MCF 10A (cell line): ENCODE measurements at regions not wholly inside any gene's neighbourhood (a gene's known extent, or its start where the extent isn't known, plus 50 kb on each side); places are given as distances from the start of the nearest gene placed in this dataset.

Experiments used
- BruUV-seq: library from RNA; stranded (reverse); fragments of 400-500 nt; replicated peaks from 2 replicates; lab custom pipeline; 2021; lab: Mats Ljungman, UMichigan
- CTCF ChIA-PET: fragments of 300-600 bp; sonication (Branson Sonifier 250); formaldehyde crosslinking; extraction: SDS; loops from one replicate; lab custom pipeline; 2021; ENCODE audit warnings: antibody characterized with exemption, inconsistent platforms; lab: Yijun Ruan, JAX
- POLR2A ChIA-PET: fragments of 300-600, 350-650 bp; sonication (Branson Sonifier 250); formaldehyde crosslinking; extraction: SDS; loops from one replicate; lab custom pipeline; 2020; ENCODE audit warnings: antibody characterized with exemption, inconsistent platforms; lab: Yijun Ruan, JAX
- DNase-seq: peaks from one replicate; pipeline ENCODE4 v3.0.0-alpha.2; 2018; ENCODE audit not compliant: unreplicated experiment
- H3K27ac Mint-ChIP-seq: one replicate; pipeline ENCODE4 v1.8.0; 2022; ENCODE audit warnings: mild to moderate bottlenecking, low read depth, mixed read lengths; ENCODE audit not compliant: unreplicated experiment
- H3K27me3 Mint-ChIP-seq: one replicate; pipeline ENCODE4 v1.8.0; 2022; ENCODE audit warnings: mixed read lengths; ENCODE audit not compliant: insufficient read depth, unreplicated experiment
- H3K36me3 Mint-ChIP-seq: one replicate; pipeline ENCODE4 v1.8.0; 2022; ENCODE audit warnings: mild to moderate bottlenecking, moderate library complexity, mixed read lengths; ENCODE audit not compliant: insufficient read depth, unreplicated experiment
- H3K4me1 Mint-ChIP-seq: one replicate; pipeline ENCODE4 v1.8.0; 2022; ENCODE audit warnings: mixed read lengths; ENCODE audit not compliant: insufficient read depth, unreplicated experiment
- H3K4me3 Mint-ChIP-seq: one replicate; pipeline ENCODE4 v1.8.0; 2022; ENCODE audit warnings: mild to moderate bottlenecking, moderate library complexity, mixed read lengths; ENCODE audit not compliant: unreplicated experiment
- H3K9me3 Mint-ChIP-seq: one replicate; pipeline ENCODE4 v1.8.0; 2022; ENCODE audit warnings: mixed read lengths; ENCODE audit not compliant: unreplicated experiment
- CTCF ChIP-seq: fragments of 200-600 bp; IDR thresholded peaks from one replicate; pipeline ENCODE4 v1.8.0; 2022; ENCODE audit warnings: antibody characterized with exemption, mild to moderate bottlenecking; ENCODE audit not compliant: unreplicated experiment
- intact Hi-C: fragments of 100-400 bp; cut with micrococcal nuclease; formaldehyde crosslinking; loops from 2 replicates; pipeline ENCODE4 v1.14.1; 2022

DNA sequence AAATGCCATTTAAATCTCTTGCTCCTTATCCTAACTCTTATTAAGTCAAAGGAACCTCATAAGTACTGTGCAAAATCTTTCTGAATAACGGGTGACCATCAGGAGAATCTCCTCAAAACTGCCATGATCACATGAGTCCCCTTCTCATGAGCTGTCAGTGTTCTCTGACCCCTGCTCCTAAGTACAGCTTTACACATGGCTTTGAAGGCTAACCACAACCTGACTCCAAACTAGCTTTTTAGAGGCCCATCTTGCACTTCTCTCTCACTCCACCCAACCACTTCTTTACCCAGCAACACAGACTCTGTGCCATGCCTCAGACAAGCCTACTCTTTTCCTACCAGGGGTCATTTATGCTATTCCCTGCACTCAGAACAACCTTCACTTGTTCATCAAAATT is 253.8 kb downstream of the GPD2 start:
- POLR2A ChIA-PET = no interaction called here
- no peak for DNase-seq

GRCh38 chr2:156691014-156691413 is 254.8 kb downstream of the GPD2 start:
- no peak for DNase-seq
- Mint-ChIP-seq H3K27ac (no peak overlapping the region), H3K4me1 (peaks cover 6% of the 10 kb centered on the region), H3K9me3 (no peaks in the 10 kb centered on the region), H3K27me3 (no peaks in the 10 kb centered on the region), H3K36me3 (peaks cover 4% of the 10 kb centered on the region), H3K4me3 (no peak overlapping the region)
- no peak for TF ChIP-seq CTCF
- ChIA-PET POLR2A (no interaction called here), CTCF (no interaction called here)
- BruUV-seq = no TSS peak
- intact Hi-C loops = no loop called here

More for the DNA sequence above, 253.8 kb downstream of the GPD2 start:
- no peak overlapping the region for H3K4me3 Mint-ChIP-seq
- CTCF ChIA-PET = interaction anchor here (0.9 kb wide), 1 partner anchor 332 kb away, joined by 4 read pairs; no protein-coding TSS in a partner anchor
- no peaks in the 10 kb centered on the region for H3K9me3 Mint-ChIP-seq
- TF ChIP-seq CTCF = no peak
- no peak overlapping the region for H3K27ac Mint-ChIP-seq
- H3K36me3 Mint-ChIP-seq = peaks cover 4% of the 10 kb centered on the region
- H3K4me1 Mint-ChIP-seq = peaks cover 6% of the 10 kb centered on the region
- intact Hi-C loops = no loop called here
- no peaks in the 10 kb centered on the region for H3K27me3 Mint-ChIP-seq
- BruUV-seq = no TSS peak

GRCh38 chr2:156695020-156695419 is 258.8 kb downstream of the GPD2 start:
- Mint-ChIP-seq H3K27me3 (no peaks in the 10 kb centered on the region), H3K4me3 (no peak overlapping the region), H3K27ac (no peak overlapping the region), H3K9me3 (no peaks in the 10 kb centered on the region), H3K36me3 (no peaks in the 10 kb centered on the region), H3K4me1 (no peaks in the 10 kb centered on the region)
- intact Hi-C loops = no loop called here
- POLR2A ChIA-PET = no interaction called here
- CTCF ChIA-PET = no interaction called here
- no TSS peak for BruUV-seq
- TF ChIP-seq CTCF = no peak
- no peak for DNase-seq

- H3K4me1 Mint-ChIP-seq = no peaks in the 10 kb centered on the region
- H3K9me3 Mint-ChIP-seq = no peaks in the 10 kb centered on the region
- H3K4me3 Mint-ChIP-seq = no peak overlapping the region
- BruUV-seq = no TSS peak
- POLR2A ChIA-PET = no interaction called here
- H3K36me3 Mint-ChIP-seq = no peaks in the 10 kb centered on the region
- TF ChIP-seq CTCF = no peak
- no peak overlapping the region for H3K27ac Mint-ChIP-seq
- CTCF ChIA-PET = no interaction called here
- H3K27me3 Mint-ChIP-seq = no peaks in the 10 kb centered on the region
- intact Hi-C loops = no loop called here
- DNase-seq = no peak
Observed at GRCh38 chr2:156695595-156695994, 259.4 kb downstream of the GPD2 start.
